HL-60 (cell line): ENCODE measurements at regions not wholly inside any gene's neighbourhood (a gene's known extent, or its start where the extent isn't known, plus 50 kb on each side); places are given as distances from the start of the nearest gene placed in this dataset.

Source experiments
- DNase-seq, 2 experiments: peaks; one replicate each; pipeline ENCODE4 v3.0.0-alpha.2; 2010 to 2020; ENCODE audit warnings: low read depth in 1 of 2, low spot score in 1 of 2
- H3K27ac ChIP-seq: fragments of 250-450 bp; sonication (Bioruptor Pico); replicated peaks from 2 replicates; pipeline ENCODE4 v1.5.1; 2020; ENCODE audit warnings: mild to moderate bottlenecking, moderate library complexity
- H3K27me3 ChIP-seq: fragments of 250-450 bp; sonication (Bioruptor Pico); 2 replicates; pipeline ENCODE4 v1.5.1; 2021; ENCODE audit warnings: mild to moderate bottlenecking, moderate library complexity; ENCODE audit not compliant: insufficient read depth, poor library complexity, severe bottlenecking
- H3K4me3 ChIP-seq: replicated peaks from 2 replicates; pipeline ENCODE4 v1.5.1; 2011; ENCODE audit warnings: mild to moderate bottlenecking, control low read depth, low read length; ENCODE audit not compliant: insufficient read depth
- CTCF ChIP-seq: IDR thresholded peaks from one replicate; pipeline ENCODE4 v1.5.1; 2011; ENCODE audit warnings: low read length, control low read depth, inconsistent platforms; ENCODE audit not compliant: insufficient read depth
- GABPA ChIP-seq: IDR thresholded peaks from 2 replicates; pipeline ENCODE4 v1.6.1; 2012; ENCODE audit warnings: low read depth
- POLR2AphosphoS5 ChIP-seq: IDR thresholded peaks from 2 replicates; pipeline ENCODE4 v1.6.1; 2012; ENCODE audit warnings: low read depth
- REST ChIP-seq: IDR thresholded peaks from 2 replicates; pipeline ENCODE4 v1.6.1; 2012; ENCODE audit warnings: low read depth; ENCODE audit not compliant: insufficient replicate concordance
- SPI1 ChIP-seq: IDR thresholded peaks from 2 replicates; pipeline ENCODE4 v1.6.1; 2012; ENCODE audit warnings: low read depth, mild to moderate bottlenecking, borderline replicate concordance

GRCh38 chr14:56487761-56488160, 91.8 kb upstream of the TMEM260 start:
- H3K27me3 ChIP-seq, result peaks cover 2% of the 10 kb centered on the region
- TF ChIP-seq REST (no peak), POLR2AphosphoS5 (no peak), SPI1 (no peak), GABPA (no peak)
- H3K27ac ChIP-seq, result no peak overlapping the region
- H3K4me3 ChIP-seq, result no peak overlapping the region
- DNase-seq, result no peak

GRCh38 chr14:56488306-56488705, 91.3 kb upstream of the TMEM260 start:
- Histone ChIP-seq H3K27ac (no peak overlapping the region), H3K27me3 (peaks cover 2% of the 10 kb centered on the region), H3K4me3 (no peak overlapping the region)
- TF ChIP-seq POLR2AphosphoS5 (no peak), GABPA (no peak), CTCF (no peak), SPI1 (no peak), REST (no peak)
- DNase-seq, result no peak

- Histone ChIP-seq H3K27ac (no peak overlapping the region), H3K27me3 (peaks cover 2% of the 10 kb centered on the region), H3K4me3 (no peak overlapping the region)
- DNase-seq, result no peak
- no peak for TF ChIP-seq REST
- TF ChIP-seq GABPA, result no peak
- no peak for TF ChIP-seq POLR2AphosphoS5
- peak; percentile 13; the same call in 1 of the 2 replicates for TF ChIP-seq SPI1
- peak; percentile 27 for TF ChIP-seq CTCF
Measured at GRCh38 chr14:56490379-56490778, 89.2 kb upstream of the TMEM260 start.
